ENCODE measurements at regions not wholly inside any gene's neighbourhood (a gene's known extent, or its start where the extent isn't known, plus 50 kb on each side); places are given as distances from the start of the nearest gene placed in this dataset.

DNA sequence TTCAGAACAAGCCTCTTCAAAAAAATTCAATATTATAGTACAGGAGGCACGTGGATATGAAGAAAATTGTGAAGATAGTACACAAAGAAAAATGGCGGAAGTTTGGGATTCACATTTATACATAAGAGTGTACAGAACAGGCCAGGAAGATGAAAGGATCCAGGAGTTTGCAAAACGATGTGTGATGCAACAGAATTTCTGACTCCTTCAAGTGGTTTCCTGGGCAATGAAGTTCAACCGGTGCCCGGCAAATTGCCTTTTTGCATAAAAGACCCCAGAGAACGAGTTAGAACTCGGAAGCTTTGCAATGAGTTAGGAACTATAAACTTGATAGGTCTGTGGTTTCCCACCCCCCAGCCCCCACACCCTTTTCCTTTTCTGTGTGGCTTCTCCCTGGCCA, 189.1 kb downstream of the SALL1 start:
- H3K4me3 ChIP-seq (ENCODE audit: low read depth in 2 of 2, low read length in 1 of 2), result no peak overlapping the region
- CTCF ChIA-PET, result no interaction called here
- 35% methylated on average over 7 of the region's 7 CpGs for WGBS (ENCODE audit: low lambda C conversion rate)
- H3K27me3 ChIP-seq (ENCODE audit: insufficient read depth), result no peaks in the 10 kb centered on the region
- no peaks in the 10 kb centered on the region for H3K9me3 ChIP-seq
- no peak overlapping the region for H3K4me2 ChIP-seq
- no peaks in the 10 kb centered on the region for H3K36me3 ChIP-seq (replicated peaks in 1 of 2; ENCODE audit: control insufficient read depth in 1 of 2, insufficient read depth in 2 of 2, low read length in 1 of 2)
- H4K20me1 ChIP-seq (ENCODE audit: insufficient read depth), result no peaks in the 10 kb centered on the region
- POLR2A ChIA-PET, result no interaction called here
- no peaks in the 10 kb centered on the region for H3K4me1 ChIP-seq (ENCODE audit: control insufficient read depth in 1 of 2, insufficient read depth in 2 of 2, low read depth in 1 of 2, low read length in 1 of 2)
- no peaks in the 10 kb centered on the region for H3F3A ChIP-seq (replicated peaks; ENCODE audit: insufficient read depth)
- no peak overlapping the region for H2AFZ ChIP-seq (ENCODE audit: low read depth)
- no peaks in the 10 kb centered on the region for H3K79me2 ChIP-seq (ENCODE audit: insufficient read depth)
- H3K27ac ChIP-seq (ENCODE audit: low read depth in 2 of 2, low read length in 1 of 2), result no peak overlapping the region
- no peak overlapping the region for H3K9ac ChIP-seq
- TF ChIP-seq GABPA (IDR thresholded peaks at IDR 0.05; ENCODE audit: low read depth) (no peak), MEF2A (IDR thresholded peaks at IDR 0.05; ENCODE audit: borderline replicate concordance, low read depth) (no peak), RCOR1 (IDR thresholded peaks at IDR 0.05; ENCODE audit: low read length) (no peak), ELF1 (IDR thresholded peaks at IDR 0.05) (no peak), YY1 (IDR thresholded peaks at IDR 0.05; ENCODE audit: low read depth) (no peak), IRF3 (IDR thresholded peaks at IDR 0.05; ENCODE audit: low read depth, low read length) (no peak), RFX5 (IDR thresholded peaks at IDR 0.05; ENCODE audit: low read length) (no peak), EZH2phosphoT487 (IDR thresholded peaks at IDR 0.05; ENCODE audit: borderline replicate concordance, low read depth) (no peak), EP300 (IDR thresholded peaks at IDR 0.05; ENCODE audit: borderline replicate concordance in 1 of 2, low read depth in 1 of 2, low read length in 1 of 2) (no peak), FOXM1 (IDR thresholded peaks at IDR 0.05; ENCODE audit: low read depth) (no peak), NRF1 (IDR thresholded peaks at IDR 0.05; ENCODE audit: low read depth, low read length) (no peak), PBX3 (IDR thresholded peaks at IDR 0.05) (no peak), TEAD4 (IDR thresholded peaks at IDR 0.05; ENCODE audit: borderline replicate concordance, insufficient read depth) (no peak), SMC3 (IDR thresholded peaks at IDR 0.05; ENCODE audit: low read depth, low read length) (no peak), RAD21 (IDR thresholded peaks at IDR 0.05; ENCODE audit: low read length) (no peak), TCF12 (IDR thresholded peaks at IDR 0.05) (no peak), USF1 (IDR thresholded peaks at IDR 0.05; ENCODE audit: borderline replicate concordance, low read depth) (no peak)
- H3K9me2 ChIP-seq, result no peaks in the 10 kb centered on the region
- DNase-seq, result no peak

- no peaks in the 10 kb centered on the region for H3K27me3 ChIP-seq (ENCODE audit: insufficient read depth)
- H3K9me3 ChIP-seq, result no peaks in the 10 kb centered on the region
- no peaks in the 10 kb centered on the region for H3K9me2 ChIP-seq
- 29% methylated on average over 2 of the region's 2 CpGs for WGBS (ENCODE audit: low lambda C conversion rate)
- H3K27ac ChIP-seq (ENCODE audit: low read depth in 2 of 2, low read length in 1 of 2), result no peak overlapping the region
- H3K36me3 ChIP-seq (replicated peaks in 1 of 2; ENCODE audit: control insufficient read depth in 1 of 2, insufficient read depth in 2 of 2, low read length in 1 of 2), result no peaks in the 10 kb centered on the region
- ChIA-PET POLR2A (no interaction called here), CTCF (no interaction called here)
- no peaks in the 10 kb centered on the region for H3F3A ChIP-seq (replicated peaks; ENCODE audit: insufficient read depth)
- H4K20me1 ChIP-seq (ENCODE audit: insufficient read depth), result no peaks in the 10 kb centered on the region
- no peak overlapping the region for H3K4me2 ChIP-seq
- no peak overlapping the region for H3K4me3 ChIP-seq (ENCODE audit: low read depth in 2 of 2, low read length in 1 of 2)
- TF ChIP-seq YY1 (IDR thresholded peaks at IDR 0.05; ENCODE audit: low read depth) (no peak), EZH2phosphoT487 (IDR thresholded peaks at IDR 0.05; ENCODE audit: borderline replicate concordance, low read depth) (no peak), USF2 (IDR thresholded peaks at IDR 0.05; ENCODE audit: borderline replicate concordance, low read depth, low read length) (no peak), NRF1 (IDR thresholded peaks at IDR 0.05; ENCODE audit: low read depth, low read length) (no peak), JUND (IDR thresholded peaks at IDR 0.05) (no peak), FOXJ3 (CRISPR knock-in tag; IDR thresholded peaks at IDR 0.05) (no peak), FOXM1 (IDR thresholded peaks at IDR 0.05; ENCODE audit: low read depth) (no peak)
- TF ChIP-seq, protein P1, sequence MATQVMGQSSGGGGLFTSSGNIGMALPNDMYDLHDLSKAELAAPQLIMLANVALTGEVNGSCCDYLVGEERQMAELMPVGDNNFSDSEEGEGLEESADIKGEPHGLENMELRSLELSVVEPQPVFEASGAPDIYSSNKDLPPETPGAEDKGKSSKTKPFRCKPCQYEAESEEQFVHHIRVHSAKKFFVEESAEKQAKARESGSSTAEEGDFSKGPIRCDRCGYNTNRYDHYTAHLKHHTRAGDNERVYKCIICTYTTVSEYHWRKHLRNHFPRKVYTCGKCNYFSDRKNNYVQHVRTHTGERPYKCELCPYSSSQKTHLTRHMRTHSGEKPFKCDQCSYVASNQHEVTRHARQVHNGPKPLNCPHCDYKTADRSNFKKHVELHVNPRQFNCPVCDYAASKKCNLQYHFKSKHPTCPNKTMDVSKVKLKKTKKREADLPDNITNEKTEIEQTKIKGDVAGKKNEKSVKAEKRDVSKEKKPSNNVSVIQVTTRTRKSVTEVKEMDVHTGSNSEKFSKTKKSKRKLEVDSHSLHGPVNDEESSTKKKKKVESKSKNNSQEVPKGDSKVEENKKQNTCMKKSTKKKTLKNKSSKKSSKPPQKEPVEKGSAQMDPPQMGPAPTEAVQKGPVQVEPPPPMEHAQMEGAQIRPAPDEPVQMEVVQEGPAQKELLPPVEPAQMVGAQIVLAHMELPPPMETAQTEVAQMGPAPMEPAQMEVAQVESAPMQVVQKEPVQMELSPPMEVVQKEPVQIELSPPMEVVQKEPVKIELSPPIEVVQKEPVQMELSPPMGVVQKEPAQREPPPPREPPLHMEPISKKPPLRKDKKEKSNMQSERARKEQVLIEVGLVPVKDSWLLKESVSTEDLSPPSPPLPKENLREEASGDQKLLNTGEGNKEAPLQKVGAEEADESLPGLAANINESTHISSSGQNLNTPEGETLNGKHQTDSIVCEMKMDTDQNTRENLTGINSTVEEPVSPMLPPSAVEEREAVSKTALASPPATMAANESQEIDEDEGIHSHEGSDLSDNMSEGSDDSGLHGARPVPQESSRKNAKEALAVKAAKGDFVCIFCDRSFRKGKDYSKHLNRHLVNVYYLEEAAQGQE (IDR thresholded peaks at IDR 0.05; ENCODE audit: low read depth, low read length), result no peak
- DNase-seq, result no peak
- no peaks in the 10 kb centered on the region for H3K79me2 ChIP-seq (ENCODE audit: insufficient read depth)
- no peaks in the 10 kb centered on the region for H3K4me1 ChIP-seq (ENCODE audit: control insufficient read depth in 1 of 2, insufficient read depth in 2 of 2, low read depth in 1 of 2, low read length in 1 of 2)
- H2AFZ ChIP-seq (ENCODE audit: low read depth), result no peak overlapping the region
- no peak overlapping the region for H3K9ac ChIP-seq
Measured at GRCh38 chr16:50960517-50961202, 190.4 kb downstream of the SALL1 start.

All from SK-N-SH (cell line).